ENCODE measurements at regions not wholly inside any gene's neighbourhood (a gene's known extent, or its start where the extent isn't known, plus 50 kb on each side); places are given as distances from the start of the nearest gene placed in this dataset.

- TF ChIP-seq MAX (IDR thresholded peaks at IDR 0.05), result no peak
- TF ChIP-seq RAD21 (IDR thresholded peaks at IDR 0.05; ENCODE audit: low read depth), result peak; percentile 83
- no peak for TF ChIP-seq EGR1 (IDR thresholded peaks at IDR 0.05)
- no peak for TF ChIP-seq FOXM1 (IDR thresholded peaks at IDR 0.05; ENCODE audit: borderline replicate concordance, low read depth)
- no peak for TF ChIP-seq ZBTB7A (IDR thresholded peaks at IDR 0.05; ENCODE audit: low read depth)
- no peak for TF ChIP-seq TEAD4 (IDR thresholded peaks at IDR 0.05)
- no peak for TF ChIP-seq CEBPB (IDR thresholded peaks at IDR 0.05)
Measured at GRCh38 chr15:70569091-70569713, 194.2 kb downstream of the UACA start.

- TF ChIP-seq REST (IDR thresholded peaks at IDR 0.05; ENCODE audit: low read depth) (no peak), CEBPB (IDR thresholded peaks at IDR 0.05) (no peak), RAD21 (IDR thresholded peaks at IDR 0.05; ENCODE audit: low read depth) (no peak), TCF12 (IDR thresholded peaks at IDR 0.05; ENCODE audit: low read depth) (no peak), EP300 (IDR thresholded peaks at IDR 0.05; ENCODE audit: borderline replicate concordance) (no peak), ZBTB7A (IDR thresholded peaks at IDR 0.05; ENCODE audit: low read depth) (no peak), EGR1 (IDR thresholded peaks at IDR 0.05) (no peak), TEAD4 (IDR thresholded peaks at IDR 0.05) (no peak), CREB1 (IDR thresholded peaks at IDR 0.05; ENCODE audit: low read depth) (no peak), NFIC (IDR thresholded peaks at IDR 0.05) (no peak), USF1 (IDR thresholded peaks at IDR 0.05) (no peak), YY1 (IDR thresholded peaks at IDR 0.05; ENCODE audit: low read depth) (no peak), FOXM1 (IDR thresholded peaks at IDR 0.05; ENCODE audit: borderline replicate concordance, low read depth) (no peak), TAF1 (IDR thresholded peaks at IDR 0.05; ENCODE audit: low read depth) (no peak), MAX (IDR thresholded peaks at IDR 0.05) (no peak)
Measured at GRCh38 chr15:70566989-70567388, 196.4 kb downstream of the UACA start.

GRCh38 chr15:70566047-70566835, 197.1 kb downstream of the UACA start:
- TF ChIP-seq TCF12 (IDR thresholded peaks at IDR 0.05; ENCODE audit: low read depth) (no peak), YY1 (IDR thresholded peaks at IDR 0.05; ENCODE audit: low read depth) (no peak), CEBPB (IDR thresholded peaks at IDR 0.05) (no peak), REST (IDR thresholded peaks at IDR 0.05; ENCODE audit: low read depth) (no peak), RAD21 (IDR thresholded peaks at IDR 0.05; ENCODE audit: low read depth) (no peak), MAX (IDR thresholded peaks at IDR 0.05) (no peak), EGR1 (IDR thresholded peaks at IDR 0.05) (no peak), EP300 (IDR thresholded peaks at IDR 0.05; ENCODE audit: borderline replicate concordance) (no peak), ZBTB7A (IDR thresholded peaks at IDR 0.05; ENCODE audit: low read depth) (no peak), TAF1 (IDR thresholded peaks at IDR 0.05; ENCODE audit: low read depth) (no peak), TEAD4 (IDR thresholded peaks at IDR 0.05) (no peak), CREB1 (IDR thresholded peaks at IDR 0.05; ENCODE audit: low read depth) (no peak), NFIC (IDR thresholded peaks at IDR 0.05) (no peak), FOXM1 (IDR thresholded peaks at IDR 0.05; ENCODE audit: borderline replicate concordance, low read depth) (no peak), USF1 (IDR thresholded peaks at IDR 0.05) (no peak)

GRCh38 chr15:70563561-70564095, 199.7 kb downstream of the UACA start:
- TF ChIP-seq TAF1 (IDR thresholded peaks at IDR 0.05; ENCODE audit: low read depth) (no peak), RAD21 (IDR thresholded peaks at IDR 0.05; ENCODE audit: low read depth) (no peak), CEBPB (IDR thresholded peaks at IDR 0.05) (no peak), NFIC (IDR thresholded peaks at IDR 0.05) (no peak), ZBTB7A (IDR thresholded peaks at IDR 0.05; ENCODE audit: low read depth) (no peak), EP300 (IDR thresholded peaks at IDR 0.05; ENCODE audit: borderline replicate concordance) (no peak), TEAD4 (IDR thresholded peaks at IDR 0.05) (no peak), MAX (IDR thresholded peaks at IDR 0.05) (no peak), FOXM1 (IDR thresholded peaks at IDR 0.05; ENCODE audit: borderline replicate concordance, low read depth) (no peak), TCF12 (IDR thresholded peaks at IDR 0.05; ENCODE audit: low read depth) (no peak), CREB1 (IDR thresholded peaks at IDR 0.05; ENCODE audit: low read depth) (no peak), EGR1 (IDR thresholded peaks at IDR 0.05) (no peak), USF1 (IDR thresholded peaks at IDR 0.05) (no peak), REST (IDR thresholded peaks at IDR 0.05; ENCODE audit: low read depth) (no peak), YY1 (IDR thresholded peaks at IDR 0.05; ENCODE audit: low read depth) (no peak)

All from Ishikawa (cell line).